Activated T-cell treated with anti-CD3 and anti-CD28 coated beads, Interleukin-2, amount 50 U/mL, for 48 hours (primary cell): ENCODE measurements at regions not wholly inside any gene's neighbourhood (a gene's known extent, or its start where the extent isn't known, plus 50 kb on each side); places are given as distances from the start of the nearest gene placed in this dataset.
A peak's percentile ranks its signal among the peaks of the same experiment; 100 is the strongest.
"Not testable (repeated sequence)": the region's sequence is repeated elsewhere in the genome, so short reads cannot be mapped to it uniquely, and the experiment has no call there.

Experiments
- DNase-seq, 2 experiments: peaks; one replicate each; pipeline ENCODE4 v3.0.0-alpha.2; 2020

- no peak for DNase-seq
These were observed 90.7 kb upstream of the DCLK2 start for GRCh38 chr4:149987330-149988086.

- no peak for DNase-seq
These were observed 90.2 kb upstream of the DCLK2 start for GRCh38 chr4:149988087-149988410.

DNA sequence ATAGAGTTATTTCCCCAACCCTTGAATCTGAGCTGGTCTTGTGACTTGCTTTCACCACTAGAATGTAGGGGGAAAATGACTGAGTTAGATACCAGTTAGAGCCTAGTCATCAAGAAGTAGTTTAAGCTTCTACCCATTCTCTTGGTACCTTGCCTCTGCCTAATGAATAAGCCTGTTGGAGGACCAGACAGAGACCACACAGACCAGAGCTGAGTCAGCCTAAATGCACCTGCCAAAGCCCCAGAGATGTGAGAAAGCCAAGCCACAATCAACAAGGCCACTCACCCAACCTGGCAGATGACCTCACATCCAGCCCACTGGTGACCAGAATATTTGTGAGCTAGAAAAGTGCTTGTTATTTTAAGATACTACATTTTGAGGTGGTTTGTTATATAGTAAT lies 85.2 kb upstream of the DCLK2 start:
- no peak for DNase-seq

DNA sequence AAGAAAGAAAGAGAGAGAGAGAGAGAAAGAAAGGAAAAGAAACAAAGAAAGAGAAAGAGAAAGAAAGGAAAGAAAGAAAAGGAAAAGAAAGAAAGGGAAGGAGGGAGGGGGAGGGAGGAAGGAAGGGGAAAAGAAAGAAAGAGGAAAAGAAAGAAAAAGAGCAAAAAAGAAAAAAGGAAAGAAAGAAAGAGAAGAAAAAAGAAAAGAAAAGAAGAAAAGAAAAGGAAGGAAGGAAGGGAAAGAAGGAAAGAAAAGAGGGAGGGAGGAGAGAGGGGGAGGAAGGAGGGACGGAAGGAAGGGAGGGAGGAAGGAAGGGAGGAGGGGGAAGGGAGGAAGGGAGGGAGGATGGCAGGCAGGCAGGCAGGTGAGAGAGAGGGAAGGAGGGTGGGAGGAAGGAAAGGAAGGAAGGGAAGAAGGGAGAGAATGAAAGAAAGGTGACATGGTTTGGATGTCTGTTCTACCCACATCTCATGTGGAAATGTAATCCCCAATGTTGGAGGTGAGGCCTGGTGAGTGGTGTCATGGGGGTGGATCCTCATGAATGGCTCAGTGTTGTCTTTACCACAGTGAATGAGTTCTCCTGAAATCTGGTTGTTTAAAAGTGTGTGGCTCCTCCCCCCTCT lies 83.0 kb upstream of the DCLK2 start:
- DNase-seq, result no peak

GRCh38 chr4:149997881-149998421 lies 80.3 kb upstream of the DCLK2 start:
- peak; percentile 25 to 26 for DNase-seq

GRCh38 chr4:149999485-150000074 lies 78.7 kb upstream of the DCLK2 start:
- no peak for DNase-seq

DNA sequence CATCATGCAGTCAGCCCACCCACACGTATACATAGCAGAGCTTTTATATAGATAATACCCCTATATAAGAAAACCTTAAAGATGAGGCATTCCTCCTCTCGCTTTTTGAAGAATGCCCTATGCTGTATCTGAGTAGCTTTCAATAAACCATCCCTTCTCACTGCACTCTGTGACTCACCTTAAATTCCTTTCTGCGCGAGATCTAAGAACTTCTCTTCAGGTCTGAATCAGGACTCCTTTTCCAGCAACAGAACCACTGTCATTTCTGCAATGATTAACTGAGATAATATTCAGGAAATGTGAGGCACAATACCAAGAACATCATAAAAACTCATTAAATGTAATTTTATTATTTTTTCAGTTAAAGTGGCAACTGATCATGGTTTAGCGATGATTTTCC lies 76.4 kb upstream of the DCLK2 start:
- no peak for DNase-seq

DNA sequence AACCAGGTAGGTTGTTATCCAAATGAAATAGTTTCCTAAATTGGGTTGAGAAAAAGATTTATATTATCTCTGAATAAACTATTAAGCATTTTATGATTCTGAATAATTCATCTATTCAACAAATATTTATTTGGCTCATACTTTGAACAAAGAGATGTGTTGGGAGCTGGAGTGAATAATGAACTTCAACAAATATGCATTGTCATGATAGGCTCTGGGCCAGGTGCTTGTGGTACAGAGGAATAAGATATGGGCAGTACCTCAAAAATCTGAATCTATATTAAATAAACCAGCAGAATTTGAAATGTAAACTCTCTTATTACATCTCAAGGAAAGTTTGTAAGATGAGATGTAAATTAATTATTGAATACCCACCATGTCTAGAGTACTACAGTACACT lies 75.7 kb upstream of the DCLK2 start:
- DNase-seq, result no peak

DNA sequence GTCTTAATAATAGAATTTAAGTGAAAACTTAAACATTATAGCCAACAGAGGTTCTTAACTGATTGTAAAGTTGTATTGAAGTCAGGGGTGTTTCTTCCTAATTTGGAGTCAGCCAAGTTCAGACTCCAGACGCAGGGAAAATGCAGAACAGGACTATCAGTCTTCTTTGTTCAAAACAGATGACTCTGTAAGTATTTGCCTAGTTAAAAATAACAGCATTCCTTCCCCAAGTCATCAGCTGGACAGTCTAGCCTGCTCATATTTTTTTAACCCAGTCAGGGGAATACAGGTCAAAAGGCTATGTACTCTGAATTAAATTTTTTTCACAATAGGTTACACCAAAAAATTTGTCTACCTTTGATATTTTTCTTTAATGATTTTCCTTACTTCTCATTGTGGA lies 73.8 kb upstream of the DCLK2 start:
- no peak for DNase-seq

- no peak for DNase-seq
These were observed 72.7 kb upstream of the DCLK2 start for GRCh38 chr4:150005537-150005936.

DNA sequence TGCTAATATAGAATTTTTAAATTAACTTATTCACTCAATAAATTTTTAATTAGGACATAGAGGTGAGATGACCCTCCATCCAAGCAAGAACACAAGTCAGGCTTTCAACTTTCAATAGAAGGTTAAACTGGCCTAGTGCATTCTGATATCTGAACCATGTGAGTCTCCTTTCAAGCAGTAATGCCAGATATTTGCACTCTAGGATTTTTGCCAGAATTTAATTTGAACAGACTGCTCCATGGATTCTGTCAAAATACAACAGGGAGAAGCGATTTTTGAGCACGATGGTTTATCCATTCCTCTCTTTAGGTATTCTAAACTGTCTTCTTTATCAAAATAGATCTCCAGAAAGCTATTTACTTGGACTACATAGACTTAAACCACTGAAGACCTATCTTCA lies 72.0 kb upstream of the DCLK2 start:
- DNase-seq, result no peak

DNA sequence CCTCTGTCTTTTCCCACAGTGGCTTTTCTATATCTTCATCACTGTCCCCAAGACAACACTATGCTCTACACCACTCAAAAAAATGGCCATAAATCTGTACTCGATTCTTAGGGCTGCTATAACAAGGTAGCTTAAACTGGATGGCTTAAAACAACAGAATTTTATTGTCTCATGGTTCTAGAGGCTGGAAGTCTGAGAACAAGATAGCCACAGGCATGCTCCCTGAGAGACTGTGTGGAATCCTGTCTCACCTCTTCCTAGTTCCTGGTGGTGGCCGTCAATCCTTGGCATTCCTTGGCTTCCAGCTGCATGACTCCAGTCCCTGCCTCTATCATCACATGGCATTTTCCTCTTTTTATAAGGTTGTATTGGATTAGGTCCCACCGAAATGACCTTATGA lies 70.7 kb upstream of the DCLK2 start:
- DNase-seq, result no peak

- no peak for DNase-seq
These were observed 69.7 kb upstream of the DCLK2 start for GRCh38 chr4:150008546-150008945.

DNA sequence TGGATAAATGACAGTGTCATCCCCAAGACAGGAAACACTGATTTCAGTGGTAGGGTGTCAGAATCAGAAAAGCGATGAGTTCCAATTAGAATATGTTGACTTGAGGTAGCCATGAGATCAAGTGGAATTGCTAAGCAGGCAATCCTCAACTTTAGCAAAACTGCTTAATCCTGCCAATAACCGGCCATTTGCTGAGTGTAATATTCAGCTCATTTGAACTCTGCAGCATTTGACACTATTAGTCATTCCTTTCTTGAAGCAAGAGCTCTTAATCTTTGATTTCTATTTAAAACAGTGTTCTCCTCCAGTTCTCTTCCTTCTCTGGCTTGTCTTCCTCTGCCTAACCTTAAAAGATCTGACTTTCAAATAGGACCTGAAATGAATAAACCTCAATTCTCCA lies 68.7 kb upstream of the DCLK2 start:
- DNase-seq, result no peak

DNA sequence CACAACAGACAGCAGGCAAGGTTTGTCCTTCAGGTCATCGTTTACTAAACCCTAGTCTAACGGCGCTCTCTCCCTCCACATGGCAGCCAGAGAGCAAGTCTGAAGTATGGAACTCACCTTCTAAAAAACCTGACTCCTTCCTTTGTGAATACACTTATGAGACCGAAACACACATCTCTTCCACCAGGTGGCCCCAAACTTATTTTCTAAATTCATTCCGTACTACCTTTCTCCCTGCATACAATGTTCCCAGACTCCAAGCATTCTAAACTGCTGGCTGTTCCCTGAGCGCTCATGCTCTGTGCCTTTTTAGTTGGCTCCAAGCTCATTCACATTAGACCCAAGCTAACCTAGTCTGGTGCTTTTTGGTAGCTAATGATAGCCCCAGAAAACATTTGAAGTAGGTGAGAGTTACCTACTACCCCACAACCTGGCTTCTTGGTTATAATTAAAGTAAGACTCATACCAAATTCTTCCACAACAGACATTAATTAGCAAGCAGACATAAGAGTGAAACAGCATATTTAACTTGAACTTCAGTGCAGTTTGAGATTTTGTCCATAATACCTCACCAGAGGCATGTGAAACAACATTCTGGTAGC lies 67.6 kb upstream of the DCLK2 start:
- DNase-seq, result peak in 1 of 2 experiments; percentile 18

DNA sequence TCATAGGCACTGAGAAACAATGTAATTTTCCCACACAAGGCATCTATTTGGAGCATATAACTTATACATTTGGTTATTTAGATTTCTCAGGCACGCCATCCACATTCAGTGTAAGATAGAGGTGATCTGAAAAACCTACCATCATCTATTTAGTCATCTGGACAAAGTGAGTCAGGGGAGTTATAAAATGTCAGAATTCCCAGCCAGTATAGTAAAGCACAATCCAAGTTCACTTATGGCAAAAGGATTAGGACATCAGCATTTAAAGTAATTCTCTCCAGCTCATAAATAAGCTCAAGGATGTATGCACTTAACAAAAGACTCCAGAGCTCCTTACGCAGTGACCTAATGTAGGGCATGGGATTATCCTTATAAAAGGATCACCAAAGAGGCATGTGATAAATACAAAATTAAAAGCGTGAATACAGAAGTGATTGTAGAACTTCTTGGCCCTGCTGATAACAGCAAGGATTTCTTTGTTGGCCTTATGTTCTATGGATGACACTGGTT lies 65.3 kb upstream of the DCLK2 start:
- no peak for DNase-seq

- DNase-seq, result not testable (repeated sequence)
These were observed 62.3 kb upstream of the DCLK2 start for GRCh38 chr4:150015910-150016309.

GRCh38 chr4:150016621-150017020 lies 61.6 kb upstream of the DCLK2 start:
- DNase-seq, result not testable (repeated sequence)

GRCh38 chr4:150018257-150018656 lies 60.0 kb upstream of the DCLK2 start:
- DNase-seq, result no peak

- DNase-seq, result no peak
These were observed 56.8 kb upstream of the DCLK2 start for GRCh38 chr4:150021483-150021882.

GRCh38 chr4:150023489-150023888 lies 54.8 kb upstream of the DCLK2 start:
- DNase-seq, result no peak

- DNase-seq, result not testable (repeated sequence)
These were observed 51.3 kb upstream of the DCLK2 start for GRCh38 chr4:150026987-150027386.
